ENCODE measurements at regions not wholly inside any gene's neighbourhood (a gene's known extent, or its start where the extent isn't known, plus 50 kb on each side); places are given as distances from the start of the nearest gene placed in this dataset.

DNA sequence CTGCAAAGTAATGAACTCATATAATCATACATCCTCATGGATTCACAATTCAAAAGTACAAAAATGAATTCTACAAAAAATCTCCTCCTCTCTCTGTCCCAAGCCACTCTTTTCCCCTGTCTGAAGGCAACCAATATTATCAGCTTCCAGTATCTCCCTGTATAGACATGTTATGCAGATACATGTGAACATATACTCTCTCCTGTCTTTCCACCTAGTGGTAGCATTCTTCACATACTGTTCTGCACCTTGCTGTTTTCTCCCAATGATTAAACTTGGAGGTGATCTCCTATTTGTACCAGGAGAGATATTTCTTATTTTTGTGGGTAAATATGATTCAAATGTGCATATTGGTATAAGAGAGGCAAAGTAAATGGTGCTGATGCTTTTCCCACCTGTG lies 416.4 kb downstream of the EPM2A start:
- no peak overlapping the region for H3K27ac ChIP-seq (ENCODE audit: low read depth, low read length)
- no peak overlapping the region for H2BK20ac ChIP-seq (ENCODE audit: low read length)
- H4K91ac ChIP-seq (replicated peaks; ENCODE audit: insufficient read length, low read length), result no peak overlapping the region
- H3K4ac ChIP-seq (replicated peaks; ENCODE audit: insufficient read length, low read depth, low read length), result no peak overlapping the region
- no peaks in the 10 kb centered on the region for H3K4me1 ChIP-seq (replicated peaks in 1 of 4; ENCODE audit: control insufficient read depth in 3 of 4, insufficient read depth in 4 of 4, low read length in 3 of 4)
- no peak overlapping the region for H2BK5ac ChIP-seq (ENCODE audit: low read depth, low read length)
- H2BK12ac ChIP-seq (ENCODE audit: low read depth, low read length), result no peak overlapping the region
- H3K14ac ChIP-seq (ENCODE audit: insufficient read length), result no peak overlapping the region
- TF ChIP-seq HDAC6 (IDR thresholded peaks at IDR 0.05; ENCODE audit: low read depth, low read length) (no peak), SP2 (IDR thresholded peaks at IDR 0.05; ENCODE audit: low read length) (no peak), SP4 (IDR thresholded peaks at IDR 0.05; ENCODE audit: low read length) (no peak), CEBPB (IDR thresholded peaks at IDR 0.05; ENCODE audit: low read depth, low read length) (no peak), SIRT6 (IDR thresholded peaks at IDR 0.05; ENCODE audit: low read length) (no peak), SIN3A (conservative IDR thresholded peaks at IDR 0.05 in 1 of 2, IDR thresholded peaks at IDR 0.05 in 1 of 2; ENCODE audit: low read depth in 1 of 2, low read length in 2 of 2) (no peak), ZNF274 (IDR thresholded peaks at IDR 0.05; ENCODE audit: borderline replicate concordance, extremely low read depth, low read length) (no peak), RAD21 (IDR thresholded peaks at IDR 0.05 in 1 of 2, conservative IDR thresholded peaks at IDR 0.05 in 1 of 2; ENCODE audit: low read depth in 2 of 2, low read length in 2 of 2) (no peak), CBX8 (IDR thresholded peaks at IDR 0.05; ENCODE audit: borderline replicate concordance, low read depth, low read length) (no peak), CHD2 (IDR thresholded peaks at IDR 0.05; ENCODE audit: low read length) (no peak), KDM1A (IDR thresholded peaks at IDR 0.05; ENCODE audit: borderline replicate concordance, low read length) (no peak)
- TF ChIP-seq, protein P1, sequence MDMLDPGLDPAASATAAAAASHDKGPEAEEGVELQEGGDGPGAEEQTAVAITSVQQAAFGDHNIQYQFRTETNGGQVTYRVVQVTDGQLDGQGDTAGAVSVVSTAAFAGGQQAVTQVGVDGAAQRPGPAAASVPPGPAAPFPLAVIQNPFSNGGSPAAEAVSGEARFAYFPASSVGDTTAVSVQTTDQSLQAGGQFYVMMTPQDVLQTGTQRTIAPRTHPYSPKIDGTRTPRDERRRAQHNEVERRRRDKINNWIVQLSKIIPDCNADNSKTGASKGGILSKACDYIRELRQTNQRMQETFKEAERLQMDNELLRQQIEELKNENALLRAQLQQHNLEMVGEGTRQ (IDR thresholded peaks at IDR 0.05; ENCODE audit: low read length), result no peak
- H3K56ac ChIP-seq (replicated peaks; ENCODE audit: insufficient read length, low read depth, low read length), result no peak overlapping the region
- H4K8ac ChIP-seq (ENCODE audit: extremely low read depth, insufficient read depth, low read length), result no peak overlapping the region
- H2BK120ac ChIP-seq (replicated peaks; ENCODE audit: low read depth, low read length), result no peak overlapping the region
- H3K79me2 ChIP-seq (ENCODE audit: control insufficient read depth in 1 of 2, insufficient read depth in 2 of 2, low read length in 2 of 2), result no peaks in the 10 kb centered on the region
- no peak overlapping the region for H2AK5ac ChIP-seq (ENCODE audit: low read depth, low read length)
- H3K9me3 ChIP-seq (ENCODE audit: insufficient read depth in 2 of 2, low read depth in 1 of 2, low read length in 1 of 2), result no peaks in the 10 kb centered on the region
- H3K23me2 ChIP-seq (ENCODE audit: low read depth, low read length), result no peaks in the 10 kb centered on the region
- H3K9ac ChIP-seq (replicated peaks in 1 of 4; ENCODE audit: extremely low read depth in 1 of 4, low read depth in 3 of 4, low read length in 3 of 4), result no peak overlapping the region
- DNase-seq (ENCODE audit: low read depth in 1 of 2, low spot score in 2 of 2) (no peak), FAIRE-seq (no peak)
- no peak overlapping the region for H2AFZ ChIP-seq (ENCODE audit: low read length)
- no peak overlapping the region for H3K23ac ChIP-seq (ENCODE audit: insufficient read length)
- no peak overlapping the region for H3K4me2 ChIP-seq (ENCODE audit: insufficient read depth in 1 of 2, low read depth in 2 of 2, low read length in 2 of 2)
- no peak overlapping the region for H4K5ac ChIP-seq (ENCODE audit: insufficient read length, low read depth, low read length)
- ChIA-PET POLR2A (ENCODE audit: partially characterized antibody) (no interaction called here), CTCF (ENCODE audit: partially characterized antibody) (interaction anchor here (0.9 to 1.0 kb wide), 3 partner anchors 10 to 51 kb away, joined by 3 to 4 read pairs (median 3); no protein-coding TSS in a partner anchor)
- no peaks in the 10 kb centered on the region for H3K27me3 ChIP-seq (replicated peaks in 1 of 4; ENCODE audit: control insufficient read depth in 3 of 4, extremely low read depth in 1 of 4, insufficient read depth in 3 of 4, low read length in 3 of 4)
- no peaks in the 10 kb centered on the region for H3K36me3 ChIP-seq (ENCODE audit: control insufficient read depth in 2 of 4, insufficient read depth in 4 of 4, low read length in 3 of 4)
- H3K79me1 ChIP-seq (ENCODE audit: low read depth, low read length), result no peaks in the 10 kb centered on the region
- H4K20me1 ChIP-seq (replicated peaks in 1 of 2; ENCODE audit: control insufficient read depth in 1 of 2, insufficient read depth in 2 of 2, low read length in 2 of 2), result no peaks in the 10 kb centered on the region
- H3K4me3 ChIP-seq (ENCODE audit: extremely low read depth in 1 of 4, insufficient read depth in 2 of 4, low read depth in 3 of 4, low read length in 4 of 4), result no peak overlapping the region
- H3K18ac ChIP-seq (ENCODE audit: extremely low read depth, low read length), result no peak overlapping the region
- no peak overlapping the region for H2BK15ac ChIP-seq (ENCODE audit: low read length)

Data from H1 (cell line).